MM.1S (cell line): ENCODE measurements at regions not wholly inside any gene's neighbourhood (a gene's known extent, or its start where the extent isn't known, plus 50 kb on each side); places are given as distances from the start of the nearest gene placed in this dataset.

Experiments used
- CTCF ChIP-seq: fragments of 300-600 bp; sonication (generic); IDR thresholded peaks from 2 replicates; pipeline ENCODE4 v1.5.1; 2016; ENCODE audit warnings: antibody characterized with exemption, low read length, mixed read lengths
- EZH2phosphoT487 ChIP-seq: fragments of 300-600 bp; sonication (generic); IDR thresholded peaks from 2 replicates; pipeline ENCODE4 v1.6.1; 2018; ENCODE audit warnings: antibody characterized with exemption, low read length

DNA sequence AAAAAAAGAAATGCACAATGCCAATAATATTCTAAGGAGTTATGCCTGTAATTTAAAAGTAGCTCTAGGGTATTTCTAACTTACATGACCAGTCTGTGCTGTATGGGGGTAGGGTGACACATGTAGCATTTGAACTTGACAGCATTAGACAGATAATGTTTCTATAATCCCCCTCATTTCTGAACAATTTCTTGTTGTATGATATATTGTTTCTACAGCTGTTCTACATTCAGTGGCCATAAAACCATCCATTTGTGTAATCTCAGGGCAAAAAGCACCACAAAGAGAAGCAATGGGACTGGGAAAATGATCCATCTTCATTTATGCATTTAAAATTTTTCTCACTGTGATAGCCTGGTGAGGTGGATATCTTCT, 767.8 kb downstream of the TFAP2A start:
- TF ChIP-seq EZH2phosphoT487: no peak
- no peak for TF ChIP-seq CTCF
